ENCODE measurements at regions not wholly inside any gene's neighbourhood (a gene's known extent, or its start where the extent isn't known, plus 50 kb on each side); places are given as distances from the start of the nearest gene placed in this dataset.
"Not testable (repeated sequence)": the region's sequence is repeated elsewhere in the genome, so short reads cannot be mapped to it uniquely, and the experiment has no call there.

- H3K4me3 Mint-ChIP-seq (ENCODE audit: low read depth, unreplicated experiment) = no peak overlapping the region
- DNase-seq = no peak
- H3K9me3 Mint-ChIP-seq (ENCODE audit: low read depth, unreplicated experiment) = no peaks in the 10 kb centered on the region
- no peaks in the 10 kb centered on the region for H3K27me3 Mint-ChIP-seq (ENCODE audit: unreplicated experiment)
- no TSS peak for BruUV-seq (replicated peaks)
- intact Hi-C loops (cut with micrococcal nuclease; ENCODE audit: unreplicated experiment) = no loop called here
- CTCF ChIA-PET = no interaction called here
- TF ChIP-seq CTCF (IDR thresholded peaks at IDR 0.05; ENCODE audit: unreplicated experiment) = no peak
- H3K4me1 Mint-ChIP-seq (ENCODE audit: low read depth, unreplicated experiment) = no peaks in the 10 kb centered on the region
- H3K27ac Mint-ChIP-seq (ENCODE audit: unreplicated experiment) = no peak overlapping the region
- no peaks in the 10 kb centered on the region for H3K36me3 Mint-ChIP-seq (ENCODE audit: insufficient read depth, unreplicated experiment)
Observed at GRCh38 chr5:6106756-6107155, 271.6 kb downstream of the MED10 start.

- no peak overlapping the region for H3K4me3 Mint-ChIP-seq (ENCODE audit: low read depth, unreplicated experiment)
- TF ChIP-seq CTCF (IDR thresholded peaks at IDR 0.05; ENCODE audit: unreplicated experiment) = no peak
- BruUV-seq (replicated peaks) = no TSS peak
- no peaks in the 10 kb centered on the region for H3K9me3 Mint-ChIP-seq (ENCODE audit: low read depth, unreplicated experiment)
- H3K27ac Mint-ChIP-seq (ENCODE audit: unreplicated experiment) = no peak overlapping the region
- intact Hi-C loops (cut with micrococcal nuclease; ENCODE audit: unreplicated experiment) = no loop called here
- H3K4me1 Mint-ChIP-seq (ENCODE audit: low read depth, unreplicated experiment) = no peaks in the 10 kb centered on the region
- no peak for DNase-seq
- no peaks in the 10 kb centered on the region for H3K36me3 Mint-ChIP-seq (ENCODE audit: insufficient read depth, unreplicated experiment)
- CTCF ChIA-PET = no interaction called here
- H3K27me3 Mint-ChIP-seq (ENCODE audit: unreplicated experiment) = no peaks in the 10 kb centered on the region
Observed at GRCh38 chr5:6105320-6105719, 273.0 kb downstream of the MED10 start.

- no peaks in the 10 kb centered on the region for H3K36me3 Mint-ChIP-seq (ENCODE audit: insufficient read depth, unreplicated experiment)
- H3K27me3 Mint-ChIP-seq (ENCODE audit: unreplicated experiment) = no peaks in the 10 kb centered on the region
- no peak overlapping the region for H3K4me3 Mint-ChIP-seq (ENCODE audit: low read depth, unreplicated experiment)
- CTCF ChIA-PET = no interaction called here
- no peak for TF ChIP-seq CTCF (IDR thresholded peaks at IDR 0.05; ENCODE audit: unreplicated experiment)
- BruUV-seq (replicated peaks) = no TSS peak
- no peak for DNase-seq
- no peak overlapping the region for H3K27ac Mint-ChIP-seq (ENCODE audit: unreplicated experiment)
- H3K9me3 Mint-ChIP-seq (ENCODE audit: low read depth, unreplicated experiment) = peaks cover 7% of the 10 kb centered on the region
- no peaks in the 10 kb centered on the region for H3K4me1 Mint-ChIP-seq (ENCODE audit: low read depth, unreplicated experiment)
- intact Hi-C loops (cut with micrococcal nuclease; ENCODE audit: unreplicated experiment) = no loop called here
Observed at GRCh38 chr5:6096101-6096500, 282.2 kb downstream of the MED10 start.

GRCh38 chr5:6094180-6094579 is 284.2 kb downstream of the MED10 start:
- H3K27ac Mint-ChIP-seq (ENCODE audit: unreplicated experiment); CTCF ChIA-PET; intact Hi-C loops (cut with micrococcal nuclease; ENCODE audit: unreplicated experiment); H3K36me3 Mint-ChIP-seq (ENCODE audit: insufficient read depth, unreplicated experiment); H3K4me3 Mint-ChIP-seq (ENCODE audit: low read depth, unreplicated experiment); DNase-seq; H3K4me1 Mint-ChIP-seq (ENCODE audit: low read depth, unreplicated experiment); H3K27me3 Mint-ChIP-seq (ENCODE audit: unreplicated experiment); BruUV-seq (replicated peaks): not testable (repeated sequence)
- peaks cover 11% of the 10 kb centered on the region for H3K9me3 Mint-ChIP-seq (ENCODE audit: low read depth, unreplicated experiment)

GRCh38 chr5:6090838-6091237 is 287.5 kb downstream of the MED10 start:
- no peak for DNase-seq
- CTCF ChIA-PET = no interaction called here
- Mint-ChIP-seq H3K36me3 (ENCODE audit: insufficient read depth, unreplicated experiment) (no peaks in the 10 kb centered on the region), H3K27ac (ENCODE audit: unreplicated experiment) (no peak overlapping the region), H3K9me3 (ENCODE audit: low read depth, unreplicated experiment) (peaks cover 11% of the 10 kb centered on the region), H3K4me1 (ENCODE audit: low read depth, unreplicated experiment) (no peaks in the 10 kb centered on the region), H3K4me3 (ENCODE audit: low read depth, unreplicated experiment) (no peak overlapping the region), H3K27me3 (ENCODE audit: unreplicated experiment) (no peaks in the 10 kb centered on the region)
- TF ChIP-seq CTCF (IDR thresholded peaks at IDR 0.05; ENCODE audit: unreplicated experiment) = no peak
- BruUV-seq (replicated peaks) = no TSS peak
- intact Hi-C loops (cut with micrococcal nuclease; ENCODE audit: unreplicated experiment) = no loop called here

Data from Calu3 (cell line).